ENCODE measurements at regions not wholly inside any gene's neighbourhood (a gene's known extent, or its start where the extent isn't known, plus 50 kb on each side); places are given as distances from the start of the nearest gene placed in this dataset.
"Not testable (repeated sequence)": the region's sequence is repeated elsewhere in the genome, so short reads cannot be mapped to it uniquely, and the experiment has no call there.

GRCh38 chr1:117708323-117709248 lies 102.7 kb downstream of the TENT5C start:
- DNase-seq, result no peak

GRCh38 chr1:117709249-117709691 lies 103.4 kb downstream of the TENT5C start:
- no peak for DNase-seq

- no peak for DNase-seq
Measured at GRCh38 chr1:117710710-117711109, 104.9 kb downstream of the TENT5C start.

GRCh38 chr1:117712621-117713020 lies 106.8 kb downstream of the TENT5C start:
- DNase-seq, result no peak

- no peak for DNase-seq
Measured at GRCh38 chr1:117714546-117714945, 108.7 kb downstream of the TENT5C start.

- not testable (repeated sequence) for DNase-seq
Measured at GRCh38 chr1:117716030-117716429, 110.2 kb downstream of the TENT5C start.

GRCh38 chr1:117717980-117718379 lies 112.1 kb downstream of the TENT5C start:
- DNase-seq, result not testable (repeated sequence)

- not testable (repeated sequence) for DNase-seq
Measured at GRCh38 chr1:117718596-117718995, 112.7 kb downstream of the TENT5C start.

GRCh38 chr1:117719004-117719403 lies 113.2 kb downstream of the TENT5C start:
- DNase-seq, result no peak

GRCh38 chr1:117732065-117732797 lies 126.4 kb downstream of the TENT5C start:
- DNase-seq, result no peak

- DNase-seq, result no peak
Measured at GRCh38 chr1:117732956-117733355, 127.1 kb downstream of the TENT5C start.

- DNase-seq, result no peak
Measured at GRCh38 chr1:117734403-117734802, 128.6 kb downstream of the TENT5C start.

- no peak for DNase-seq
Measured at GRCh38 chr1:117735045-117735992, 129.5 kb downstream of the TENT5C start.

- DNase-seq, result no peak
Measured at GRCh38 chr1:117739504-117739903, 133.7 kb downstream of the TENT5C start.

- DNase-seq, result no peak
Measured at GRCh38 chr1:117740496-117740895, 134.6 kb downstream of the TENT5C start.

GRCh38 chr1:117746565-117746964 lies 140.7 kb downstream of the TENT5C start:
- not testable (repeated sequence) for DNase-seq

GRCh38 chr1:117747605-117748004 lies 141.8 kb downstream of the TENT5C start:
- DNase-seq, result no peak

GRCh38 chr1:117751321-117751720 lies 145.5 kb downstream of the TENT5C start:
- DNase-seq, result no peak

GRCh38 chr1:117752661-117753060 lies 146.8 kb downstream of the TENT5C start:
- no peak for DNase-seq

GRCh38 chr1:117753232-117753631 lies 147.4 kb downstream of the TENT5C start:
- DNase-seq, result no peak

- DNase-seq, result no peak
Measured at GRCh38 chr1:117753652-117754051, 147.8 kb downstream of the TENT5C start.
